ENCODE measurements at regions not wholly inside any gene's neighbourhood (a gene's known extent, or its start where the extent isn't known, plus 50 kb on each side); places are given as distances from the start of the nearest gene placed in this dataset.

DNA sequence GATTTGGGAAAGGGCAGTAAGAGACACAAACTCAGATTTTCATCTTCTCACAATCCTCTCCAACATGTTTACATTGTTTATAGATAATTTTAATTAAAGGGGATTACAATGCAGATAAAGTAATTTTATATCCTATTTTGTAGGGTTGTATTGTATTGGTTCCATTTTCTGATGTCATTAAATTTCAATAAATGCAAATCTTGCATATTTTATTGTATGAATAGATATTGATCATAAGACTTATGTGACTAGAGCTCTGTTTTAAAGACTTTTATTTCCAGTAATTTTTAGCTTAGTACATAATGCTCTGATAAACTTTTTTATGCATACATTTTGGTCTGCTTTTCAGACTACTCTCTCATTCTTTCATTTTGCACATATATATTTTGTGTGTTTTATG is 819.6 kb downstream of the TSN start:
- DNase-seq, result no peak

DNA sequence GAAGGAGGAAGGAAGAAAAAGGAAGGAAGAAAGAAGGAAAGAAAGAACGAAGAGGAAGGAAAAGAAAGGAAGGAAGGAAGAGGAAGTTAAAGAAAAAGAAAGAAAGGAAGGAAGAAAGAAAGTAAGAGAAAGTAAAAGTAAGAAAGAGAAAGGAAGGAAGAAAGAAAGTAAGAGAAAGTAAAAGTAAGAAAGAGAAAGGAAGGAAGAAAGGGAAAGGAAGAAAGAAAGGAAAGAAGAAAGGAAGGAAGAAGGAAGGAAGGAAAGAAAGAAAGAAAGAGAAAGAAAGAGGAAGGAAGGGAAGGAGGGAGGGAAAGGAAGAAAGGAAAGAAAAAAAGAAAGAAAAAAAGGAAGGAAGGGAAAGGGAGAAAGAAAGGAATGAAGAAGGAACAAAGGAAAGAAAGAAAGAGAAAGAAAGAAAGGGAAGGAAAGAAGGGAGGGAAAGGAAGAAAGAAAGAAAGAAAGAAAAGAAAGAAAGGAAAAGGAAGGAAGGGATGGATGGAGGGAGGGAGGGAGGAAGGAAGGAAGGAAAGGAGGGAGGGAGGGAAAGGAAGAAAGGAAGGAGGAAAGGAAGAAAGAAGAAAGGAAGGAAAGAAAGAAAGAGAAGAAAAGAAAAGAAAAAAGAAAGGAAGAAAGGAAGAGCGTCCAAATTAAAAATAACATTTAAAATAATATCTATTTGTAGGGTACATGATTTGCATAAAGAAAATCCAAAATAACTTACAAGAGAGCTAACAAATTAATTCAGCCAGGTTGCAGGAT is 827.9 kb downstream of the TSN start:
- DNase-seq, result no peak

DNA sequence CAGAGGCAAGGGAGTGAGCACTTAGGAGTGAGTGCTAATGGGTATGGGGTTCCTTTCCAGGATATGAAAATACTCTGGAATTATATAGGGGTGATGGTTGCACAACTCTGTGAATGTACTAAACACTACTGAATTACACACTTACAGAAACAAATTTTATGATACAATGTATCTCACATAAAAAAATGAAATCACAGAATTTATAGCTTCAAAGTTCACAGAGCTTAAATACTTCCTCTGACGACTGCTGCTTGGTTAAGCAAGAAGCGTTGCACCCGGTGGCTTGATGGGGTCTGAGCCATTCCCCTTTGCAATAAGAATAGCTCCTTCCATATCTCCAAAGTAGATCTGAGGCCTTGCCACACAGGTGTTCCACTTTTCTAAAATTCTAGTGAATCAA is 835.1 kb downstream of the TSN start:
- DNase-seq, result no peak

DNA sequence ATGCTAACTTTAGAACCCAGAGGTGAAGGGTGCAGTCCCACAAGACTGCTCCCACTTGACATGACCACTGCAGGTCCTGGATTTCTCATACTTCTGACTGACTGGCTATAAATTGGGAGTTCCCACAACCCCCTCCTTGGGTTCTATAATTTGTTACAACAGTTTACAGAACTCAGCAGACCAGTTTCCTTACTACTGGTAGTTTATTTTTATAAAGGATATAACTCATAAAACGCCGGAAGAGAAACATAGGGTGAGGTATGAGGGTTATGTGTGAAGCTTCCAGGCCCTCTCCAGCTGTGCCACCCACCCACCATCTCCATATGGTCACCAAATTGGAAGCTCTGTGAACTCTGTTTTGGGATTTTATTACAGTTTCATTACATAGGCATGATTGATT is 839.6 kb downstream of the TSN start:
- no peak for DNase-seq

DNA sequence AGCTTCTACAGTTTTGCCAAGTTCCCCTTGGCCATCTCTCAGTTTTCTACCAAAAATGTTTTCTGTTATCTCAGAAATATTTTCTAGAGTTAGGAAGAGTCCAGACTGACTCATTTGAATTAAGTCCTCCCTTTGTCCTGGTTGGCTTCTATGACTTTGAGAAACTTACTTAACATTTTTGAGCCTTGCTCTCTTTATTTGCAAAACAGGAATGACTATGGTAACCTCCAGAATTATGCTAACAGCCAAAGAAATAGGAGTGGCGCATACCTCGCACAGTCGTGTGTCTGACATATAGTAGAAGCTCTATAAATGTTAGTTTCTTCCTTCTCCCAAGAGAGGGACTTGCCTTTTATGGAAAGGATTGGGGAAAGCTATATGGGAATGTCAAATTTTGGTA is 841.1 kb downstream of the TSN start:
- DNase-seq, result peak; percentile 1

DNA sequence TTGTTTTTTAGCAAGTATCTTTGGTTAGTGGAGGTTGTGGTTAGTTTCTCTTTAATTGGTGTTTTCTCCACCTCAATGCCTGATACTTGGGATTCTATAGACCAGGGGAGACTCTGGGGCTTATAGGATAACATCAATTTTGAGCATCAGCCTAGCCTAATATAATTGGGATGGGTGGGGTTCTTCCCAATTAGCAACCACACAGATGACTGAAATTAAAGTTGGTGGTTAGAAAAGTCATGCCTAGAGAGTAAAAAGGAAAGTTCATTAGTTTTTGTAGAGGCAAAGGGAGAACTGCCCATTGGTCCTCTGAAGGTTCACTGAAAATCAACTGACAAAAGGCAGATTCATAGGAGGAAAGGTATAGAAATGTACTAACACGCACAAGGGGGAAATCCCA is 843.3 kb downstream of the TSN start:
- DNase-seq, result no peak

DNA sequence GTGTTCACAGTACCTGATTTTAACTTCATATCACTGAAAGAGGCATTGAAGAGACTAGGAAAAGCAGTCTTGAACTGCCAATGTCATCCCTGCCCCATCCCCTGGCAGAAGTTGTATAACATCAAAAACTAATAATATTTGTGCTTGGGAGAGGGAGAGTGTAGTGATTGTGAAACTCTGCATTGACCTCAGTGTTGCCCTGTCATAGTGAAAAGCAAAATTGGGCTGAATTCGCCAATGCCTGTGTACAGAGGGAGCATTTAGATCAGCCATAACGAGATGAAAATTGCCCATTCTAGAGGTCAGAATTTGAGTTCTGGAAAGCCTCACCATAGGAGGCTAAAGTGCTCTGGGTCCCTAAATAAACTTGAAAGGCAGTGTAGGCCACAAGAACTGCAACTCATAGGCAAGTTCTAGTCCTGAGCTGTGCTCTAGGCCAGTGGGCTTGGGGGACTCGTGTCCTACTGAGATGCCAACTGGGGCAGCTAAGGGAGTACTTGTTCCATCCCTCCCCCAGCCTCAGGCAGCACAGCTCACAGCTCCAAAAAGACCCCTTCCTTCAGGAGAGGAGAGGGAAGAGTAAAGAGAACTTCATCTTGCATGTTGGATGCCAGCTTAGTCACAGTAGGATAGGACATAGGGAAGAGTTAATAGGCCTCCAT is 855.6 kb downstream of the TSN start:
- no peak for DNase-seq

DNA sequence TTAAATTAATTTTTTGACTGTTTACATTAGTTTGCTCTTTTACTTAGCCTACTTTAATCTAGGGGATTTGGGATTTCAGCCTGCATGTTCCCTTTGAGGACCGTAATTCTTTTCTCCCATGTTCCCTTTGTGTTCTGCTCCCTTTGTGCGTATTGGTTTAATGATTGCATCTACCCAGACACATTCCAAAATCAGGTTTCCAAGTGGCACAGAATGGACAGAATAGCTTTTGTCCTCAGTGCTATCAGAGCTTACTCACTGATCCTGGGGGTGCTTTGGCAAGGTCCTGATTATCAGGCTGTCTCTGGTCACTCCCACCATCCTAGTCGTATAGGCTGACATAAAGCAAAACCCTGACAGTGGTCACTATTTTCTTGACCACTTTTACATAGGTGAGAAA is 867.5 kb downstream of the TSN start:
- DNase-seq, result no peak

DNA sequence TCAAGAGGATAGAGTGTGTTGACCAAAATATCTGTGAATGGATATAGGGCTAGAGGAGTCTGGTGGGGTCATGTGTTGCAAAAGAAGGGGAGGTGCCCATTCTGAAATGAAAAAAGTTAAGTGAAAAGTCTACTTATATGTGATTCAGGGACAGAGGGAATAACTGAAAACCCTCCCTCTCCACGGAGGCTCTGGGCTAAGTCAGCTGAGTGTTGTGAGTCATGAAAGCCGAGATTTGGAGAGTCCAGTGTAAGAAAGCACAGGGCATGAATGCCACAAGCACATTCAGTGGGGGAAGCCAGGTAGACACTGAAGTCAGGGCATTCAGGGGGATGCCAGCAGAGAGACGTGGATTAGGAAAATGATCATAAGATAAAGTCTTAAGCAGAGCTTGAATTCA is 871.9 kb downstream of the TSN start:
- DNase-seq, result no peak

DNA sequence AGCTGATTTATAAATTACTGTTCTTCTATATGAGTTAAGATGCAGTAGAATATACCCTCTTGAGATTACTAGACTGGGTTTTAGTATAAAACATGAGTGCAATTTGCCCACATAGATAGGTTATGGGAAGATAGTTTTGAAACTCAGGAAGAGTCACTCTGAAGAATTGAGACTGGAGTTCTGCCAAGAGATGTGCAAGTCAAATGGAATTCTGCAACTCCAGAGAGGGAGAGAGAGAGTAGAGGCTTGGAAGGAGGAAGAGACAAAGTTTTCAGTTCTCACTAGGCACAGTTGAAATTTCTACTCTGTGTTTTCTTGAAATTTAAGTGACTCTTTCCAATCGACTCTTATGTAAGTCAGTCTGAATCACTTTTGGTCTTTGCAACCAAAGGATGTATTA is 878.8 kb downstream of the TSN start:
- DNase-seq, result peak; percentile 96

DNA sequence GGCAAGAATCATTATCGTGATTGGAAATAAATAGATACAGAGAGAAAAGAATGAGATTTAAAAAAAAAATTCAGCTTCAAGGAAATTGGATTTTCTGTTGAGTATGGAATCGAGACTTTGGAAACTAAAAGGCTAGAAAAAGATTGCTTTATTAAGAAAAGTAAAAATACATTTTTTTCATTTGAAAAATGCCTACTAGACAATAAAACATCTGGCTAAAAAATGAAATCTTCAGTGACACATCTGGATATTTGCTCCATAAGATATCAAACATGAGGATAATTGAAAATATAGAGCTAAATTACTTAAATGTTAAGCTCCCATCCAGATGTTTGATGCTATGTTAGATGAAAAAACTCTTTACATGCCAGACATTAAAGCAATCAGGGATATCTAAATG is 879.5 kb downstream of the TSN start:
- DNase-seq, result no peak

DNA sequence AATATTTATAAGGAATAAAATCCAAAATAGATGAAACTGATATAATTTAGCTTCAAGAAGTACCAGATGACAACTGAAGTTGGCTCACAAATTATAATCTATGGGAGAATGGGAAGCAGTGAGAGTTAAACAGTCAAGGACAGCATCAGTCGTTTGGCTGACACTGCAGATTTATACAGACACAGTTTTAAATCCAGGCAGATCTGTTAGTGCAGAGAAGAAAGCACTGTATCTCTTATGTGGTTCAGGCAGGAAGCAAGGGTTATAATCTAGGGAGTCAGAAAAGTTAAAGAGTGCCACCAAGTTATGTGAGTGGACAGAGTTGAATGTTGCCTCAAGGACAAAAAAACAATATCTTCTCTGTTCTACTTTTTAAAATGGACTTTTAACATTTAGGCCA is 880.2 kb downstream of the TSN start:
- DNase-seq, result no peak

DNA sequence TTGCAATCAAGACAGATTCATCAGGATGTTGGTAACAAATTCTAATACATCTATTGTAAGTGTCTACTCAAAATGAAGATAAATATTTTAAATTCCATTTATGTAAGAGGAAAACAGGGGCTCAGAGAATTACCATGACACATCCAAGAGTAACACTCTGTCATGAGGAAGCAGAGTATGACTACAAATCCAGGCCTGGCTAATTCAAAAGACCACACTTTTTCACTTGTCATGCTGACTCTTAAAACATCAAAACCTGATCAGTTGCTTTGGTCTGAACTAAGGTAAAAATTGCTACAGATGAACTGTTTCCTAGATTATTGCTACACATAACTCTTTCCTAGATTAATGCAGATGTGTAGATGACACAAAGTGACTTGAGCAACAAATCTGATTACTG is 880.6 kb downstream of the TSN start:
- peak; percentile 56 for DNase-seq

DNA sequence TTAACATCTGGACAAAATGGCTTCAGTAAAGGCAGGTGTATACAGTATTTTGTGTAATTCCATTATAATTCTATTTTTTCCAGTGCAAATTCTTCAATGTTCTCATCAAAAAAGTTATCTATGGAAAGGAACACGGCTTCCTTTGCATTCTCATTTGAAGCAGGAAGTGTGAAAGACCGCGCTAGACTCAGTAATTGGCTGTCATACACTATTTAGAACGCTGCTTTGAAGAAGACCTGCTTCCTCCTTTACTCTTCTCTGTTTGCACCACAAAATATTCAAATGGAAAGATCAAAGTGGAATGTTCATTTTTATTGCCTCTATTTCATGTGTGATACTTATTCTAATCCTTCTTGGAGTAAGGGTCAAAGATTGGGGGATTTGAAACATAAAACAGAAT is 883.7 kb downstream of the TSN start:
- DNase-seq, result no peak

DNA sequence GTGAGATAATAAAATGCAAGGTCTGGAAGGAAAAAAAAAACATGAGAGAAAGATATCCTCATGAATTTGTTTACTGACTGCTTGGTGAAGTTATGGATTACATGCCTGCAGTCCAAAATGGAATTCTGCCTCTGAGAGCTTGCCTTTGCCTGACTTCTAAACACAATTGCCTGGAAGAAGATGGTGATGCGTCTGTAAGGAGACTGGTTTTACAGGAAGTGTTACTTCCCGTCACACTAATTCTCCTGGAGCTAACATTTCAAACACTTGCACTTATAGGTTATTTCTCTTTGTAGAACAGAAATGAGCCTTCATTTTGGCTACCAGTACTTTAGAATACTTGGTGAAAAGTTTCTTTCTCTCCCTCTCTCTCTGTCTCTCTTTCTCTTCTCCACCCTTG is 884.3 kb downstream of the TSN start:
- no peak for DNase-seq

DNA sequence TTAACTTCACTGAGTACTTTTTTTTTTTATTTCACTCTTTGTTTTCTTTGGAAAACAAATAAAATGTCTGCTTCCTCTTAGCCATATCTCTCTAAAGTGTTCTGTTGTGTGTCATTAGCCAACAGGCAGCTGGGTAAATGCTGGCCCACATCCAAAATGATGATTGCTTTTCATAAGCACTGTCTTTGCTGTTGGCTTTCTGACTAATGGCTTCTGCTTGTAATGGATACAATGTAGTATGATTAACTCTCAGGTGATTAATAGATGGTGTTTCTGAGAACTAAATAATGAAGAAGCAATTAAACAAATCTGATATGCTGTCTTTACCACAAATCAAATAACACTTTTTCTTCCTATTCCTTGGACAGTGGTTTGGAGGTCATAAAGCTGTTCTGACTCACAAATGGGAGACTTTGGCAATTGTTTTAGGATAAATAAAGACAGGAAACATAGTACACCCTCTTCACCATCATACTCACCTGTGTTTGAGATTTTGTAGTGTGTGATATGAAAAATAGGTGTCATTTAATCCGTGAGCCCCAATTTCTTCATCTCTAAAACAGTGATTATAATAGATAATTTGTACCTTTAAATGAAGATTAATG is 888.4 kb downstream of the TSN start:
- peak; percentile 76 for DNase-seq

DNA sequence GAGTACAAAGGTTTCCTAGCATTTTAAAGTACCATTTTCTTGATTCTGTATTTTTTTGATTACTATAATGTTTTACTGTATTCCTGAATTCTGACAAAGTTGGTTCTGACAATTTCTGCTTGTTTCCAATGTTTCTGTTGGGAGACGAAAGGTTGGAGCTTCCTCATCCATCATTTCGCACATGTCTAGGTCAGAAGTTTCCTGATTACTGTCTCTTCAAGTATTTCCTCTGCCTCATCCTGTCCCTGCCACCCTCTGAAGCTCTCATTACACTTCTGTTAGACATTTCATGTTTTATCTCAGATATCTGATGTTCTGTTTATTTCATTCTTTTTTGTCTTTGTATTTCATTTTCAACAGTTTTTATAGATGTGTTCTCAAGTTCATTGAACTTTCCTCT is 895.8 kb downstream of the TSN start:
- DNase-seq, result no peak

DNA sequence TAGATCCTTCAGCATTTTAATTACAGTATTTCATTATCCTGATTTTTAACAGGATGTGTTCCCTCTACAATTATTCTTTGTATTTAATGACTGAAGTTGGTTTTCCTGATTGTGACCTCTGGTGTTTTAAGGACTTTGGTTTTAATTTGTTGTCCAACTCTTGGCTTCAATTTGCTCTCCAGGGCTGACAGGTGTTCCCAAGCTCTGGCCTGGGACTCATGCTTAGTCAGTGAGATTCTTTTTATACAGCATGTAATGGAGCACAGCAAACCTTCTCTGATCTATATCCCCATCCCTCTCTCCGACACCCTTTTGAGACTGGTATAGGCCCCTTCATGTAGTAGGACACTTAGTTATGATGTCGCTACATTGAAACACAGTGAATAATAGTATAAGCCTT is 896.3 kb downstream of the TSN start:
- no peak for DNase-seq

DNA sequence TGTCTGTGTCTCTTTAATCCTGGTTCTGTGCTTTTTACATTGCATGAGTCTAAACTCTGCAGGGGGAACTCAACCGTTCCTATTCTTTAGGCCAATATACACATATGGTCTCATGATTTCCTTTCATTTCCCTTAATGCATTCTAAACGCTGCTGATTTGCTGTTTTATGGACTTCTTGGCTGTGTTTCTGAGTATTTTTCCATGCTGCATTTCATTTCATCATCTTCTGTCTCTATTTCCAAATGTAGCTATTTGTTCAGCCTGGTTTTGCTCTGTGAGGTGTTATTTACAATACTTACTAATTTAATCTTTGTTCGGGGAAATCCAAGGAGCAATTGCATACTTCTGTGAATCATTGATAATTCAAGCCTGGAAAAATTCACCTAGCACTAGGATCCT is 897.2 kb downstream of the TSN start:
- no peak for DNase-seq

DNA sequence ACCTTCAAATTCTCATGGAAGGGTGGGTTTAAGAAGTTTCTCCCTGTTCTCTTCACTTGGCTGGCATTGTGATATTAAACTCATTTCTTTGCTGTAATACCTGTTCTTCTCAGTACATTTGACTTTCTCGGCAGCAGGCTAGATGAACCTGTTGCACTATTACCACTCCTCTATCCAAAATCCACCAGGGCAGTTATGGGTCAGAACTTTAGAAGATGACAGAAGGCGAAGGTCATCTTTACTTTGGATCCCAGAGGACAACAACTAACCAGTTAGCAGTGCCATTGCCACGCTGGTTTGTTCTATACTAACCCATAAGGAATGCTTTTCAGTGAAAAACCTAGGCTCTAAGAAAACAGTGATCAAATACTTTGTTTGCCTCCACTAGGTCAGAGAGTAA is 901.0 kb downstream of the TSN start:
- DNase-seq, result no peak

DNA sequence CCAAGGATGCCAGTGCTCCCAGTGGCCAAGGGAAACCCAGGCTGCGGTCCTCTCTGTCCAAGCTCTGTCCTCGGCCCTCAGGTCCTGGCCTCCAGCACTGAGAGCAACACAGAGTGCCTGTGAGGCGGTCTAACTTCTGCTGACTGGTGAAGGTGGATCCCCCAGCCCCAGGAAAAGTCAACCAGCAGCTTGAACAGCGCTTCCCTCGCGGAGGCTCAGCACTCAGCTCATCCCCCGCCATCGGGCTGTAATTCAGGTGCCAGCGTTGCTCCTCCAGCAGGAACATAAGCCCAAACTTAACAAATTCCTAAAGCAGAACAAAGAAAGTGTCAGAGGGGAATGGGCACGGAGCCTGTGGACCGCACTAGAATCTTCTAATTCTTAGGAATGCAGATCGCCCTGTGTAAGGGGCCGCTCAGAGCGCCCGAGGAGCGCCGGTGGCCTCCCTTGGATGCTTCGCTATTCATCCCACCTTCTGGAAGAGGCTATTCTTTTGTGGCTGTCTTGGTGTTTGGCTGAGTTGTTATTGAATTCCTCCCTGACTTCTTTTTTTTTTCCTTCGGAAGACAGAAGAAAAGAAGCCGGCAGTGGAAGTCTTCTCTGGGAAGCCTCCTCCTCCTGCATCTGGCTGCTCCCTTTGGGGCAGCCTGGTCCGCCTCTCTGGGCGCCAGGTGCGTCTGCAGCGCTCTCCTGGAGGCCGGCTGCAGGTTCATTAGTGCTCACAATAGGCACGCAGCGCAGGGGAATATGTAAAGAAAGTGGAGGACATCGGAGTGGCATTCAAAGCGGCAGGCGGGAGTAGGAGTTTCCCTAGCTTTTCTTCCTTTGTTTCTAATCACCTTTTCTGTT is 905.6 kb downstream of the TSN start:
- no peak for DNase-seq

DNA sequence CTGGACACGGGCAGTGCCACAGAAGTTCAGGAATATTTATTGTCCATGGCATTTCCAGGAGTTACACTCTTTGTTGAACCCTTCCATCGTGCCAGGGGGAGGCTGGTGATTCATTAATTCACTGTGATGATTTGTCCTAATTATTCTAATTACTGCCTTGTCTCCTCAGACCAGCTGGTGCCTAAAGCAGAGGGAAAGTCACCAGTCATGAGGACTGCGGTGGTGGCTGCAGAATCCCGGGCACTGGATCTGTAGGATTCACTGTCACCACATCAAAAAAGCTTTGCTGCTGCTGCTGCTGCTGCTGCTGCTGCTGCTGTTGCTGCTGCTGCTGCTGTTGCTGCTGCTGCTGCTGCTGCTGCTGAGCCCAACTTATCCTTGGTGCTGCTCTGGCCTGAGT is 908.2 kb downstream of the TSN start:
- DNase-seq, result no peak

DNA sequence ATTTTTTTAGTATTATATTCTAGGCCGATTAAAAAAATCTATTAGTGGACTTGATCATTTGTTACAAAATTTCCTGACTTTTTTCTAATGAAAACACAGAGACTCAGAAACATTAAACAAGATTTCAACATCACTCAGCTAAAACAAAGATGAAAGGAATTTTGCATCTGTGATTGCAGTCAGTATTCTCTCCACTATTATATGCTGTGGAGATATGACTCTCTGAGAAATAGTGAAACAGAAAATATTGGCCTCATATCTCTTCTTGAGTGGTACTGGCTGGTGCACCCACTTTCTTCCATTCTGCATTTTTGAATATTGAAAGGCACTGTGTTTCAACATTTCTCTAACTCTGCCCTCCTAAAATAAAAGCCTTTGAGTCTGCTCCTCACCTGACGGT is 914.2 kb downstream of the TSN start:
- DNase-seq, result no peak

DNA sequence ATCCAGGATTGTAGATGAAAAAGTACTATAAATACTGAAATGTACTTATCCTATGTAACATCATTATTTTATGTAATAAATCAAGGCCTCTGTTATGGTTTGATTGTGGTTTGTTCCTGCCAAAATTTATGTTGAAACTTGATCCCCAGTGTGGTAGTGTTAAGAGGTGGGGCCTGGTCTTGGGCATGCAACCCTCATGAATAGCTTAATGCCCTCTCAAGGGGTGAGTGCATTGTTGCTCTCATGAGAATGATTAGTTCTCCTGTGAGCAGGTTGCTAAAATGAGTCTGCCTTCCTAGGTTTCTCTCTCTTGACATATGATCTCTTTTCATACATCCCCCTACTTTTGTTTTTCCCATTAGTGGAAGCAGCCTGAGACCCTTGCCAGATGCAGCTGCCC is 915.4 kb downstream of the TSN start:
- no peak for DNase-seq

Measured in fibroblast of upper back skin (primary cell).